Pancreas (tissue), 10 donors: ENCODE measurements at regions not wholly inside any gene's neighbourhood (a gene's known extent, or its start where the extent isn't known, plus 50 kb on each side); places are given as distances from the start of the nearest gene placed in this dataset.
"Not testable (repeated sequence)": the region's sequence is repeated elsewhere in the genome, so short reads cannot be mapped to it uniquely, and the experiment has no call there.

Source experiments
- ATAC-seq, 4 donors: fragments of 200-7000 bp; cut with Tn5 transposase; one replicate each; pipeline versions ENCODE4 v1.8.0 to v1.9.1; 2020; ENCODE audit warnings: mild to moderate bottlenecking in 4 of 4, moderate library complexity in 4 of 4
- DNase-seq, 6 donors: peaks; one replicate each; pipeline ENCODE4 v3.0.0-alpha.2; 2020
- FAIRE-seq: peaks from 2 replicates; lab custom pipeline; 2012; peaks lifted over from hg19 to GRCh38; lab: Jason Lieb, UNC
- H3K27ac ChIP-seq, 4 donors: fragments of 200-600 bp; sonication (generic); 1 replicate in 3 of 4; 2 replicates in 1 of 4; pipeline versions ENCODE4 v1.5.0 to v1.8.0; 2020
- H3K27me3 ChIP-seq, 4 donors: fragments of 200-600 bp; one replicate each; pipeline ENCODE4 v1.8.0; 2021
- H3K36me3 ChIP-seq, 3 donors: fragments of 200-600 bp; sonication (generic) in 1 of 3; one replicate each; pipeline versions ENCODE4 v1.5.0 to v1.8.0; 2020 to 2021
- H3K4me1 ChIP-seq, 3 donors: fragments of 200-600 bp; one replicate each; pipeline ENCODE4 v1.8.0; 2021
- H3K4me3 ChIP-seq, 4 donors: fragments of 200-600 bp; sonication (generic) in 2 of 4; one replicate each; pipeline versions ENCODE4 v1.5.0 to v1.8.0; 2020 to 2021
- H3K9me3 ChIP-seq, 4 donors: fragments of 200-600 bp; one replicate each; pipeline ENCODE4 v1.8.0; 2021
- CTCF ChIP-seq, 4 donors: fragments of 200-600 bp; sonication (generic) in 3 of 4; IDR thresholded peaks; one replicate each; pipeline versions ENCODE4 v1.5.0 to v1.8.0; 2021; ENCODE audit warnings: antibody characterized with exemption in 4 of 4
- WGBS, 2 donors: extraction: QIAGEN DNeasy Blood & Tissue Kit; methylation state at CpG; one replicate each; pipeline ENCODE4 v1.1.7; 2013; 5-methylcytosine and 5-hydroxymethylcytosine counted together
- intact Hi-C, 3 donors: fragments of 100-400 bp; cut with DNase I; formaldehyde crosslinking; loops; one replicate each; pipeline versions ENCODE4 v1.11.1 to v1.14.2; 2022
- donor health status: healthy with polysubstance abuse.
- donor health status: DM: no; HTN: no; CAD: no; lungs with moderate emphysema.
- donor health status: DM: no; HTN: no; CAD: no.
- donor health status: control.
- donor health status: control.
- donor health status: Bipolar disorder and iron deficiency.
- donor health status: DM: yes; HTN: yes; CAD: no.
- donor health status: DM: no; HTN: no; CAD: no.
- donor health status: DM: no; HTN: no; CAD: no.
- donor health status: DM: yes; HTN: yes; CAD: no.

GRCh38 chr12:32021346-32021773 is 62.1 kb downstream of the RESF1 start:
- ATAC-seq = no peak
- FAIRE-seq = no peak
- Histone ChIP-seq H3K4me3 (no peak overlapping the region), H3K4me1 (no peaks in the 10 kb centered on the region), H3K27me3 (no peaks in the 10 kb centered on the region), H3K36me3 (no peaks in the 10 kb centered on the region), H3K27ac (no peak overlapping the region), H3K9me3 (no peaks in the 10 kb centered on the region)
- TF ChIP-seq CTCF (IDR thresholded peaks at IDR 0.05) = no peak
- 87 to 91% methylated on average over 2 of the region's 2 CpGs for WGBS, 2 donors
- no peak for DNase-seq
- intact Hi-C loops = no loop called here

GRCh38 chr12:32022387-32022786 is 63.2 kb downstream of the RESF1 start:
- WGBS, 2 donors = 84 to 95% methylated on average over 10 of the region's 10 CpGs
- H3K27ac ChIP-seq, FAIRE-seq, ATAC-seq, intact Hi-C loops, H3K36me3 ChIP-seq, H3K27me3 ChIP-seq, H3K4me3 ChIP-seq, DNase-seq, H3K4me1 ChIP-seq, H3K9me3 ChIP-seq: not testable (repeated sequence)

- FAIRE-seq, intact Hi-C loops, H3K4me3 ChIP-seq, DNase-seq, H3K9me3 ChIP-seq, H3K4me1 ChIP-seq, ATAC-seq, H3K27ac ChIP-seq, H3K27me3 ChIP-seq, H3K36me3 ChIP-seq: not testable (repeated sequence)
- 87 to 90% methylated on average over 9 of the region's 9 CpGs for WGBS, 2 donors
Observed at GRCh38 chr12:32023861-32024260, 64.6 kb downstream of the RESF1 start.

GRCh38 chr12:32024884-32025592 is 65.8 kb downstream of the RESF1 start:
- intact Hi-C loops = no loop called here
- Histone ChIP-seq H3K36me3 (no peaks in the 10 kb centered on the region), H3K4me3 (no peak overlapping the region), H3K9me3 (no peaks in the 10 kb centered on the region), H3K27me3 (no peaks in the 10 kb centered on the region), H3K27ac (no peak overlapping the region), H3K4me1 (no peaks in the 10 kb centered on the region)
- FAIRE-seq = no peak
- DNase-seq = no peak
- ATAC-seq = no peak
- 72 to 77% methylated on average over 8 of the region's 8 CpGs for WGBS, 2 donors
- no peak for TF ChIP-seq CTCF (IDR thresholded peaks at IDR 0.05)

GRCh38 chr12:32025906-32026305 is 66.7 kb downstream of the RESF1 start:
- Histone ChIP-seq H3K27me3 (no peaks in the 10 kb centered on the region), H3K27ac (no peak overlapping the region), H3K4me3 (no peak overlapping the region), H3K36me3 (no peaks in the 10 kb centered on the region), H3K4me1 (no peaks in the 10 kb centered on the region), H3K9me3 (no peaks in the 10 kb centered on the region)
- no peak for FAIRE-seq
- intact Hi-C loops = no loop called here
- no peak for DNase-seq
- ATAC-seq = no peak
- 77 to 86% methylated on average over 8 of the region's 8 CpGs for WGBS, 2 donors
- no peak for TF ChIP-seq CTCF (IDR thresholded peaks at IDR 0.05)

GRCh38 chr12:32027684-32028365 is 68.6 kb downstream of the RESF1 start:
- Histone ChIP-seq H3K4me3 (no peak overlapping the region), H3K9me3 (no peaks in the 10 kb centered on the region), H3K27me3 (no peaks in the 10 kb centered on the region), H3K4me1 (no peaks in the 10 kb centered on the region), H3K36me3 (no peaks in the 10 kb centered on the region), H3K27ac (no peak overlapping the region)
- FAIRE-seq (no peak), DNase-seq (no peak), ATAC-seq (no peak)
- 90 to 91% methylated on average over 6 of the region's 6 CpGs for WGBS, 2 donors
- TF ChIP-seq CTCF (IDR thresholded peaks at IDR 0.05) = no peak
- intact Hi-C loops = no loop called here
